Posterior cingulate gyrus (tissue), 11 donors: ENCODE measurements at regions not wholly inside any gene's neighbourhood (a gene's known extent, or its start where the extent isn't known, plus 50 kb on each side); places are given as distances from the start of the nearest gene placed in this dataset.
"Not testable (repeated sequence)": the region's sequence is repeated elsewhere in the genome, so short reads cannot be mapped to it uniquely, and the experiment has no call there.

Source experiments
- DNase-seq, 10 donors: peaks; one replicate each; pipeline versions ENCODE4 v3.0.0 to v3.0.0-alpha.2; 2020 to 2021; ENCODE audit warnings: mixed read lengths in 3 of 10
- intact Hi-C: fragments of 100-400 bp; cut with DNase I; formaldehyde crosslinking; loops from one replicate; pipeline ENCODE4 v1.15.1; 2023

GRCh38 chr17:28247671-28248555, 71.1 kb upstream of the TMEM97 start:
- no peak for DNase-seq
- intact Hi-C loops = no loop called here

GRCh38 chr17:28249706-28250105, 69.3 kb upstream of the TMEM97 start:
- intact Hi-C loops = loop anchor here (5.0 kb wide), 3 partner anchors 357 to 487 kb away; partner anchors contain the start of gene LYRM9
- DNase-seq = no peak

DNA sequence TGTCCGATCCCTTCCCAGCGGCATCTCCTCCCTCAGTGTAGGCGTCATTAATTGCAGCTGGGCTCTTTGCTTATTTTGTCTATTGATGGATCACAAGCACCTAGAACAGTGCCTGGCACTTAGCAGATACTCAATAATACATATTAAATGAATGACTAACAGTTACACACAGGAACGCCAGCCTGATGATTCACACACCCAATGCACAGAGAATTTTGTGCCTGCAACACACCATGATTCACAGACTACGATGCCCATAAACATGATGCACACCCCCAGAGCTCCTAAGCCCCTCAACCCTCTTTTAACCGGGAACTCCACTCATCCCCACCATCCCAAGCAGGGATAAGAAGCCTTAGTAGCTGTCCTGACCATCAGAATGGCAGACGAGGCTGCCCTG, 66.6 kb upstream of the TMEM97 start:
- no peak for DNase-seq
- intact Hi-C loops = loop anchor here (5.0 kb wide), 3 partner anchors 360 to 490 kb away; partner anchors contain the start of gene LYRM9

DNA sequence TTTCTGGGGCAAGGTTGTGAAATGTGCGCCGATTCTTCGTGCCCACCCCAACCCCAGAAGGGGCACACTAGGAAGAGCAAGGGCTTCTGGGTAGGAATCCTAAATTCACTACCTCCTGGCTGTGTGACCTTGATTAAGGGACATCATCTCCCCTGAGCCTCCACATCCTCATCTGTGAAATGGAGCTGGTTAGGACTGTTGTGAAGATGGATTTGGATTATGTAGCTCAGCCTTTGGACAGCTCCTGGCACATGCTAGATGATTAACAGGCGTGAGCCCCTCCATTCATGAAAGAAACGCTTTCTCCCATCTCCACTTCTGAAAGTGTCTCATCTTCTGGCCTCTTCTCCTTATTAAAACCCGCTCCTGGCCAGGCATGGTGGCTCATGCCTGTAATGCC, 65.3 kb upstream of the TMEM97 start:
- no peak for DNase-seq
- intact Hi-C loops = loop anchor here (5.0 kb wide), 3 partner anchors 361 to 491 kb away; partner anchors contain the start of gene LYRM9

DNA sequence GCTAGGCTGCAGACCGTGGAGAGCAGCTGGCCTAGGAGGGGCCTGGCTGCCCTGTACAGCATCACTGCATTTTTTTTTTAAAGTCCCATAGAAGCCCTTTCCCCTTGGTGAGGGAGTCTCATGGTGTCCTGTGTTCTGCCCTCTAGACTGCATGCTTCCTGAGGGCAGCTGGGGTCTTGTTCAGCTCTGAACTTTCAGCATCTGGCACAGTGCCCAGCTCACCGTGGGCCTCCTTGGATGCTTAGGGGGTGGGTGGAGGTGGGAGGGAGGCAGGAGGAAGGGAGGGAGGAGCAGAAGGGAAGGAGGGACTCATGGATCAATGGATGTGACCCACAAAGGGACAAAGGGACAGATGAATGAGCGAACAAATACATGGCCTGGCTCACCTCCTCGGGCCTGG, 63.4 kb upstream of the TMEM97 start:
- DNase-seq = no peak
- intact Hi-C loops = no loop called here

DNA sequence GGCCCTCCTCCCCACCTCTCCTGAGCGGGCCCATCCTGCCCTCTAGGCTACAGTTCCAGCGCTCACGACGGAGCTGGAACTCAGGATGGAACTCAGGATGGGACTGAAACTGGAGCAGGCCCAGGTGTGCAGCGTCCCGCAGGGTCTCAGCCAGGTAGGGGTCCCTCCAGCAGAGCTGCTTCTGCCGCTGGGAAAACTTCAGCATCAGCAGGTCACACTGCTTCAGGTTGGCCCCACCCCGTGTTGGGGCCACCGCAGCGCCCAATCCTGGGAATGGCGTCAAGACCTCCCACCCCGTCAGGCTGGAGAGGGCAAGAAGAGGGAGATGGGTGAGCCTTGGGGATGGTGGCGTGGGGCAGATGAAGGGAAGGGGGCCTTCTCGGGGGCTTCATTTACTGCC, 62.6 kb upstream of the TMEM97 start:
- intact Hi-C loops = no loop called here
- no peak for DNase-seq

DNA sequence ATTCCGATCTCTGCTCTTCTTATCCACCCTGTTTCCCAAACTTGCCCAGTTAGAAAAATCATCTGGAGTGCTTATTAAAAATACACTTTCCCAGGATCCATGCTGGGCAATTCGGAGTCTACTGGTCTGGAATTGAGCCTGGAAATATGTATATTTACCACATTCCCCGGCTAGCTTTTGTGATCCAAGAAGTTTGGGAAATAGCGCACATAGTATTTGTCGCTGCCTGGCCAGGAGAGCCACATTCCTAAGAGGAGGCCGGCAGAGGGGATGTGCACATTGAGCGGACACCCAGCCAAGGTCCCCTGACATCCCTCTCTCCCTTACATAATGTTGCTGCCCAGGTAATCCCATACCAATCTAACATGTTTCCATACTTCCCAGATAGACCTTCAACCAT, 62.1 kb upstream of the TMEM97 start:
- intact Hi-C loops = no loop called here
- DNase-seq = no peak

GRCh38 chr17:28258347-28258887, 60.6 kb upstream of the TMEM97 start:
- no peak for DNase-seq
- intact Hi-C loops = no loop called here

DNA sequence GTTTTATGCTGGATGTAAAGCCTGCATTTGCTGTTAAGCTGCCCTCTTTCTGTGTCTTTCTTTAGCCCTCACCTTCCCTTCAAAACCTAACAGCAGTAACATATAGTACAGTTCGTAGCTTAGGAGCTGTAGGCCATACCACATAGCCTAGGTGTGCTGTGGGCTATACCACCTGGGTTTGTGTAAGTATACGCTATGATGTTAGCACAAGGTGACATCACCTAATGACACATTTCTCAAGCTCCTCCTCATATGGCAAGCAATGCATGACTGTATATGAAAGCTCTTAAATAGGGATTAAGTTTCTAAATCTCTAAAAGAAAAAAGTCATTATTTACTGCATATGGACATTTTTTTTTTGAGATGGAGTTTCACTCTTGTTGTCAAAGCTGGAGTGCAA, 57.8 kb upstream of the TMEM97 start:
- no peak for DNase-seq
- intact Hi-C loops = no loop called here

- intact Hi-C loops, DNase-seq: not testable (repeated sequence)
Observed at GRCh38 chr17:28262123-28262745, 56.8 kb upstream of the TMEM97 start.

GRCh38 chr17:28264902-28265548, 54.0 kb upstream of the TMEM97 start:
- DNase-seq, intact Hi-C loops: not testable (repeated sequence)

GRCh38 chr17:28265856-28266546, 53.0 kb upstream of the TMEM97 start:
- DNase-seq, intact Hi-C loops: not testable (repeated sequence)

DNA sequence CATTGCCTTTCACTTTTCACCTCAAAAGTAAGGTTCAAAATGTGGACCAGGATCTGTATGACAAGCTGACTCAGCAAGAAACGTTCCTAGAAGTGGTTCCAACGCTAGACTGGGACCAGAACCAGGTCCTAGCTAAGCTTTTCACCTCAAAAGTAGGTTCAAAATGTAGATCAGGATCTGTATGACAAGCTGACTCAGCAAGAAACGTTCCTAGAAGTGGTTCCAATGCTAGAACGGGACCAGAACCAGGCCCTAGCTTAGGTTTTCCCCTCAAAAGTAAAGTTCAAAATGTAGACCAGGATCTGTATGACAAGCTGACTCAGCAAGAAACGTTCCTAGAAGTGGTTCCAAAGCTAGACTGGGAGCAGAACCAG, 52.5 kb upstream of the TMEM97 start:
- DNase-seq, intact Hi-C loops: not testable (repeated sequence)

- intact Hi-C loops, DNase-seq: not testable (repeated sequence)
Observed at GRCh38 chr17:28266926-28267719, 51.9 kb upstream of the TMEM97 start.

- intact Hi-C loops = no loop called here
- DNase-seq = no peak
Observed at GRCh38 chr17:28267720-28268609, 51.0 kb upstream of the TMEM97 start.

GRCh38 chr17:28268610-28269313, 50.2 kb upstream of the TMEM97 start:
- intact Hi-C loops = no loop called here
- DNase-seq = no peak
